IMR-90 (cell line): ENCODE measurements at regions not wholly inside any gene's neighbourhood (a gene's known extent, or its start where the extent isn't known, plus 50 kb on each side); places are given as distances from the start of the nearest gene placed in this dataset. TPM values are rescaled to one million over a fixed set of nuclear protein-coding genes. Genes with fewer than 3 reads are reported as not detected.

Experiments used
- ATAC-seq: fragments of 200-7000 bp; cut with Tn5 transposase; 2 replicates; pipeline ENCODE4 v1.9.1; 2020; ENCODE audit warnings: low read depth, mild to moderate bottlenecking, moderate library complexity
- BruUV-seq: library from RNA; stranded (reverse); fragments of 400-500 nt; replicated peaks from 2 replicates; lab custom pipeline; 2021; lab: Mats Ljungman, UMichigan
- CTCF ChIA-PET: fragments of 300-600 bp; formaldehyde crosslinking; extraction: SDS; loops from one replicate; lab custom pipeline; 2021; ENCODE audit warnings: antibody characterized with exemption; lab: Yijun Ruan, JAX
- POLR2A ChIA-PET: fragments of 300-600 bp; sonication (Branson Sonifier 250); formaldehyde crosslinking; loops from one replicate; lab custom pipeline; 2022; ENCODE audit warnings: antibody characterized with exemption; ENCODE audit not compliant: unreplicated experiment; lab: Charles Lee
- DNase-seq: peaks from one replicate; pipeline ENCODE4 v3.0.0; 2013
- H2AFZ ChIP-seq: replicated peaks from 2 replicates; pipeline ENCODE3; 2013; ENCODE audit warnings: low read length, mild to moderate bottlenecking; ENCODE audit not compliant: poor library complexity
- H2AK5ac ChIP-seq: 2 replicates; pipeline ENCODE4 v1.6.1; 2013; ENCODE audit warnings: low read depth, low read length, inconsistent platforms
- H2AK9ac ChIP-seq: replicated peaks from 2 replicates; pipeline ENCODE3; 2013; ENCODE audit warnings: mild to moderate bottlenecking, low read depth, low read length, moderate library complexity; ENCODE audit not compliant: poor library complexity
- H2BK120ac ChIP-seq: 2 replicates; pipeline ENCODE4 v1.6.1; 2013; ENCODE audit warnings: low read depth, low read length, inconsistent platforms
- H2BK15ac ChIP-seq: 3 replicates; pipeline ENCODE4 v1.6.1; 2013; ENCODE audit warnings: low read depth, low read length, inconsistent platforms
- H2BK20ac ChIP-seq: 2 replicates; pipeline ENCODE4 v1.6.1; 2013; ENCODE audit warnings: low read depth, mild to moderate bottlenecking, inconsistent platforms, low read length, moderate library complexity
- H2BK5ac ChIP-seq: 2 replicates; pipeline ENCODE4 v1.6.1; 2013; ENCODE audit warnings: mild to moderate bottlenecking, low read depth, low read length, inconsistent platforms; ENCODE audit not compliant: poor library complexity, severe bottlenecking
- H3K14ac ChIP-seq: replicated peaks from 2 replicates; pipeline ENCODE4 v1.6.1; 2013; ENCODE audit warnings: low read depth, low read length, inconsistent platforms
- H3K18ac ChIP-seq: 2 replicates; pipeline ENCODE4 v1.6.1; 2013; ENCODE audit warnings: low read depth, low read length, control low read depth
- H3K23ac ChIP-seq: 2 replicates; pipeline ENCODE4 v1.6.1; 2013; ENCODE audit warnings: low read depth, low read length, inconsistent platforms
- H3K27ac ChIP-seq: 2 replicates; pipeline ENCODE4 v1.5.1; 2013; ENCODE audit warnings: mild to moderate bottlenecking, control low read depth, low read length; ENCODE audit not compliant: insufficient read depth
- H3K27me3 ChIP-seq: 2 replicates; pipeline ENCODE4 v1.6.1; 2013; ENCODE audit warnings: low read length; ENCODE audit not compliant: control insufficient read depth, insufficient read depth
- H3K36me3 ChIP-seq: 2 replicates; pipeline ENCODE4 v1.6.1; 2013; ENCODE audit warnings: low read length, mixed read lengths; ENCODE audit not compliant: control insufficient read depth, insufficient read depth
- H3K4ac ChIP-seq: 2 replicates; pipeline ENCODE4 v1.6.1; 2013; ENCODE audit warnings: low read depth, low read length, inconsistent platforms
- H3K4me1 ChIP-seq: 2 replicates; pipeline ENCODE4 v1.6.1; 2013; ENCODE audit warnings: low read length, mixed read lengths; ENCODE audit not compliant: control insufficient read depth, insufficient read depth
- H3K4me2 ChIP-seq: 2 replicates; pipeline ENCODE4 v1.6.1; 2013; ENCODE audit warnings: low read depth, mild to moderate bottlenecking, control low read depth, low read length, moderate library complexity
- H3K4me3 ChIP-seq: 2 replicates; pipeline ENCODE4 v1.5.1; 2013; ENCODE audit warnings: low read depth, mild to moderate bottlenecking, control low read depth, low read length, moderate library complexity; ENCODE audit not compliant: insufficient read depth
- H3K56ac ChIP-seq: 2 replicates; pipeline ENCODE4 v1.6.1; 2013; ENCODE audit warnings: low read length, inconsistent platforms; ENCODE audit not compliant: insufficient read depth; ENCODE audit errors: extremely low read depth
- H3K79me1 ChIP-seq, 2 experiments: 2 replicates each; pipeline ENCODE4 v1.6.1; 2013; ENCODE audit warnings: low read length in 2 of 2, inconsistent platforms in 1 of 2, low read depth in 1 of 2
- H3K9ac ChIP-seq: 2 replicates; pipeline ENCODE4 v1.6.1; 2013; ENCODE audit warnings: low read depth, low read length, control low read depth
- H3K9me1 ChIP-seq: 2 replicates; pipeline ENCODE4 v1.6.1; 2013; ENCODE audit warnings: low read length, inconsistent platforms; ENCODE audit not compliant: insufficient read depth
- H3K9me3 ChIP-seq: 2 replicates; pipeline ENCODE4 v1.6.1; 2013; ENCODE audit warnings: low read length; ENCODE audit not compliant: control insufficient read depth, insufficient read depth
- H4K20me1 ChIP-seq: 2 replicates; pipeline ENCODE4 v1.6.1; 2013; ENCODE audit warnings: low read length, inconsistent platforms; ENCODE audit not compliant: insufficient read depth
- H4K5ac ChIP-seq: 2 replicates; pipeline ENCODE4 v1.6.1; 2013; ENCODE audit warnings: mild to moderate bottlenecking, low read depth, low read length, control low read depth
- H4K8ac ChIP-seq, 2 experiments: 2 replicates each; pipeline ENCODE4 v1.6.1; 2013; ENCODE audit warnings: low read depth in 2 of 2, low read length in 2 of 2, control low read depth in 1 of 2, inconsistent platforms in 1 of 2
- H4K91ac ChIP-seq: 2 replicates; pipeline ENCODE4 v1.6.1; 2013; ENCODE audit warnings: low read depth, low read length, inconsistent platforms; ENCODE audit not compliant: insufficient read depth
- FOS ChIP-seq: fragments of 150-350 bp; IDR thresholded peaks from 2 replicates; pipeline ENCODE4 v1.6.1; 2016; ENCODE audit warnings: low read depth, low read length
- WGBS, 2 experiments: methylation state at CpG; one replicate each; pipeline versions ENCODE4 v1.1.5 to v1.1.7; 2013; ENCODE audit warnings: missing lambda C conversion rate in 2 of 2; ENCODE audit not compliant: insufficient read length in 1 of 2; ENCODE audit errors: extremely low coverage in 2 of 2; 5-methylcytosine and 5-hydroxymethylcytosine counted together
- dilution Hi-C: fragments of 300-500 bp; cut with HindIII; formaldehyde crosslinking; loops from one replicate; pipeline ENCODE4 v1.14.3; 2018; ENCODE audit warnings: low sequenced_read_pairs; ENCODE audit not compliant: unreplicated experiment
- in situ Hi-C: fragments of 300-500 bp; cut with MboI; formaldehyde crosslinking; loops from 3 replicates; pipeline ENCODE4 v1.14.3; 2019; ENCODE audit warnings: low sequenced_read_pairs, inconsistent platforms, mixed read lengths
- intact Hi-C: fragments of 100-400 bp; cut with micrococcal nuclease; formaldehyde crosslinking; loops from 2 replicates; pipeline ENCODE4 v1.10.0; 2022
- microRNA-seq, 2 experiments: library from miRNA; stranded (forward) in 1 of 2; unstranded in 1 of 2; fragments of 10-50 nt in 1 of 2; fragments of <30 nt in 1 of 2; gene quantifications in 1 of 2; microRNA quantifications in 1 of 2; one replicate each; pipeline versions ENCODE3 to v1.1.0; 2013 to 2020; ENCODE audit not compliant: insufficient read depth in 1 of 2, insufficient read length in 1 of 2, unreplicated experiment in 1 of 2
- small RNA-seq, 5 experiments: library from RNA; depleted of rRNA; stranded (forward); fragments of <200 nt; gene quantifications; one replicate each; pipeline ENCODE3, GENCODE V24; 2012

DNA sequence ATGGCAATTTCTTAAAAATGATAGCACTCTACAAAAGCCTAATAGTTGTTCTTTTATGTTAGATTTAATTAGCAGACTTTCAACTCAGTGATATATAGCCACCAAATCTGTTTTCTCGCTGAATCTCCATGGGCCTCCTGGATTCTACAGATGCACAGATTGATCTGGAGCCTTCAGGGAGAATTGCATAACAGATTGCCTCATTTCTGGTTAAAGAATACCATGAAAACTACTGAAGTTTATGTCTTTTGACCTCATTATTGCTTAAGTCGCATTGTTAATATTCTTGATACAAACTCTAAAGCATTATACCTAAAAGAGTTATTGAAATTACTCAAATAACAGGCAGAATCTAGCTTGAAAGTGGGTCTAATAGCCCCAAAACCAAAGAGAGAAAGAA is 53.7 kb upstream of the PRR20A start:
- WGBS, 2 experiments, result no CpG with 5 or more reads among the region's 2 CpGs
- in situ Hi-C loops (no loop called here), intact Hi-C loops (no loop called here), dilution Hi-C loops (no loop called here)
- Histone ChIP-seq H3K14ac (no peak overlapping the region), H3K27ac (no peak overlapping the region), H4K91ac (no peak overlapping the region), H3K18ac (no peak overlapping the region), H4K8ac (no peak overlapping the region), H3K9ac (no peak overlapping the region), H3K9me1 (no peaks in the 10 kb centered on the region), H3K27me3 (no peaks in the 10 kb centered on the region), H2AK5ac (no peak overlapping the region), H2BK5ac (no peak overlapping the region), H3K4me2 (no peak overlapping the region), H3K4me1 (no peaks in the 10 kb centered on the region), H3K4ac (no peak overlapping the region), H4K20me1 (no peaks in the 10 kb centered on the region), H2BK15ac (no peak overlapping the region), H3K23ac (no peak overlapping the region), H4K5ac (no peak overlapping the region), H2AK9ac (no peak overlapping the region), H3K4me3 (no peak overlapping the region), H3K36me3 (no peaks in the 10 kb centered on the region), H2BK120ac (no peak overlapping the region), H3K79me1 (no peaks in the 10 kb centered on the region), H3K56ac (no peak overlapping the region), H3K9me3 (peaks cover 3% of the 10 kb centered on the region; the same call in 1 of the 2 replicates), H2BK20ac (no peak overlapping the region), H2AFZ (no peak overlapping the region)
- no TSS peak for BruUV-seq
- CTCF ChIA-PET, result no interaction called here
- no peak for TF ChIP-seq FOS
- ATAC-seq, result no peak
- POLR2A ChIA-PET, result no interaction called here
- DNase-seq, result no peak

Small RNAs in the stretch of these regions (microRNA-seq; reads per million reads assigned to microRNA genes)
- gene MIR1297 (ENCODE audit: unreplicated experiment) (not detected), gene MIR5007 (ENCODE audit: insufficient read depth in 1 of 2, insufficient read length in 1 of 2, unreplicated experiment in 1 of 2) (0 reads per million in 2 experiments), gene RF02271 (ENCODE audit: insufficient read depth, insufficient read length) (not detected)

Small RNAs in the stretch of these regions (small RNA-seq; reads per million reads assigned to genes)
- gene MIR5007, result 0 reads per million in 5 experiments
- 0 reads per million in 5 experiments for gene RF02271
